ENCODE measurements at regions not wholly inside any gene's neighbourhood (a gene's known extent, or its start where the extent isn't known, plus 50 kb on each side); places are given as distances from the start of the nearest gene placed in this dataset.
"Not testable (repeated sequence)": the region's sequence is repeated elsewhere in the genome, so short reads cannot be mapped to it uniquely, and the experiment has no call there.

GRCh38 chr1:149229813-149230212, 126.5 kb upstream of the NBPF9 start:
- DNase-seq (ENCODE audit: low read depth in 2 of 2), result not testable (repeated sequence)

- DNase-seq (ENCODE audit: low read depth in 2 of 2), result not testable (repeated sequence)
These were observed 131.9 kb upstream of the NBPF9 start for GRCh38 chr1:149234926-149235914.

GRCh38 chr1:149237515-149237914, 134.2 kb upstream of the NBPF9 start:
- not testable (repeated sequence) for DNase-seq (ENCODE audit: low read depth in 2 of 2)

GRCh38 chr1:149239897-149240508, 136.7 kb upstream of the NBPF9 start:
- DNase-seq (ENCODE audit: low read depth in 2 of 2), result not testable (repeated sequence)

- not testable (repeated sequence) for DNase-seq (ENCODE audit: low read depth in 2 of 2)
These were observed 137.2 kb upstream of the NBPF9 start for GRCh38 chr1:149240530-149240929.

- DNase-seq (ENCODE audit: low read depth in 2 of 2), result not testable (repeated sequence)
These were observed 137.9 kb upstream of the NBPF9 start for GRCh38 chr1:149241272-149241671.

GRCh38 chr1:149243572-149243971, 140.2 kb upstream of the NBPF9 start:
- not testable (repeated sequence) for DNase-seq (ENCODE audit: low read depth in 2 of 2)

- DNase-seq (ENCODE audit: low read depth in 2 of 2), result not testable (repeated sequence)
These were observed 141.3 kb upstream of the NBPF9 start for GRCh38 chr1:149244621-149245020.

GRCh38 chr1:149246212-149246611, 142.9 kb upstream of the NBPF9 start:
- DNase-seq (ENCODE audit: low read depth in 2 of 2), result not testable (repeated sequence)

GRCh38 chr1:149248610-149249009, 145.3 kb upstream of the NBPF9 start:
- not testable (repeated sequence) for DNase-seq (ENCODE audit: low read depth in 2 of 2)

- not testable (repeated sequence) for DNase-seq (ENCODE audit: low read depth in 2 of 2)
These were observed 146.6 kb upstream of the NBPF9 start for GRCh38 chr1:149249850-149250467.

- not testable (repeated sequence) for DNase-seq (ENCODE audit: low read depth in 2 of 2)
These were observed 151.8 kb upstream of the NBPF9 start for GRCh38 chr1:149254894-149255847.

GRCh38 chr1:149260284-149260683, 156.9 kb upstream of the NBPF9 start:
- not testable (repeated sequence) for DNase-seq (ENCODE audit: low read depth in 2 of 2)

- DNase-seq (ENCODE audit: low read depth in 2 of 2), result not testable (repeated sequence)
These were observed 157.5 kb upstream of the NBPF9 start for GRCh38 chr1:149260736-149261340.

- not testable (repeated sequence) for DNase-seq (ENCODE audit: low read depth in 2 of 2)
These were observed 163.9 kb upstream of the NBPF9 start for GRCh38 chr1:149267287-149267686.

GRCh38 chr1:149269001-149269702, 165.8 kb upstream of the NBPF9 start:
- not testable (repeated sequence) for DNase-seq (ENCODE audit: low read depth in 2 of 2)

- not testable (repeated sequence) for DNase-seq (ENCODE audit: low read depth in 2 of 2)
These were observed 166.5 kb upstream of the NBPF9 start for GRCh38 chr1:149269833-149270232.

GRCh38 chr1:149274493-149274892, 171.1 kb upstream of the NBPF9 start:
- not testable (repeated sequence) for DNase-seq (ENCODE audit: low read depth in 2 of 2)

GRCh38 chr1:149275802-149276201, 172.5 kb upstream of the NBPF9 start:
- not testable (repeated sequence) for DNase-seq (ENCODE audit: low read depth in 2 of 2)

GRCh38 chr1:149276496-149276895, 173.1 kb upstream of the NBPF9 start:
- not testable (repeated sequence) for DNase-seq (ENCODE audit: low read depth in 2 of 2)

Measured in stimulated activated CD4-positive, alpha-beta T cell treated with anti-CD3 and anti-CD28 coated beads, Interleukin-1b, Interleukin-23, amount 100 ng/mL, for 4 hours (primary cell).